Neural cell (in vitro differentiated cells): ENCODE measurements at regions not wholly inside any gene's neighbourhood (a gene's known extent, or its start where the extent isn't known, plus 50 kb on each side); places are given as distances from the start of the nearest gene placed in this dataset.
A peak's percentile ranks its signal among the peaks of the same experiment; 100 is the strongest.

ENCODE experiments used
- H2AFZ ChIP-seq: fragments of 200-600, 300-800 bp; sonication (generic), shearing (Covaris generic); 2 replicates; pipeline ENCODE4 v1.6.0; 2014; ENCODE audit warnings: low read depth, mild to moderate bottlenecking, antibody characterized with exemption, low read length, moderate library complexity
- H3F3A ChIP-seq: fragments of 200-600 bp; shearing (Covaris generic); 2 replicates; pipeline ENCODE4 v1.6.1; 2016; ENCODE audit warnings: mild to moderate bottlenecking, moderate library complexity, mixed read lengths, antibody characterized with exemption, low read length; ENCODE audit not compliant: insufficient read depth, poor library complexity, severe bottlenecking
- H3K27ac ChIP-seq: fragments of 200-600, 300-800 bp; sonication (generic), shearing (Covaris generic); 2 replicates; pipeline ENCODE4 v1.5.1; 2014; ENCODE audit warnings: mild to moderate bottlenecking, low read length, moderate library complexity
- H3K27me3 ChIP-seq: fragments of 300-800, 200-600 bp; sonication (generic), shearing (Covaris generic); 2 replicates; pipeline ENCODE4 v1.6.0; 2014; ENCODE audit warnings: mild to moderate bottlenecking, low read depth, low read length, moderate library complexity; ENCODE audit not compliant: insufficient read depth
- H3K36me3 ChIP-seq: fragments of 300-800, 200-600 bp; sonication (generic), shearing (Covaris generic); 2 replicates; pipeline ENCODE4 v1.5.1; 2014; ENCODE audit warnings: mild to moderate bottlenecking, antibody characterized with exemption, low read length, moderate library complexity; ENCODE audit not compliant: insufficient read depth
- H3K4me2 ChIP-seq: fragments of 300-800, 200-600 bp; sonication (generic), shearing (Covaris generic); 2 replicates; pipeline ENCODE4 v1.6.0; 2014; ENCODE audit warnings: mild to moderate bottlenecking, low read length
- H3K4me3 ChIP-seq: fragments of 300-800, 200-600 bp; sonication (generic), shearing (Covaris generic); 2 replicates; pipeline ENCODE4 v1.5.1; 2014; ENCODE audit warnings: mild to moderate bottlenecking, low read length, moderate library complexity
- H3K79me2 ChIP-seq: fragments of 200-600 bp; shearing (Covaris generic); replicated peaks from 2 replicates; pipeline ENCODE4 v1.6.0; 2014; ENCODE audit warnings: mild to moderate bottlenecking, low read length, moderate library complexity; ENCODE audit not compliant: insufficient read depth
- H3K9ac ChIP-seq: fragments of 300-800, 200-600 bp; sonication (generic), shearing (Covaris generic); 2 replicates; pipeline ENCODE4 v1.6.1; 2016; ENCODE audit warnings: mild to moderate bottlenecking, low read length, mixed read lengths
- H3K9me2 ChIP-seq: fragments of 200-600 bp; shearing (Covaris generic); 2 replicates; pipeline ENCODE4 v1.6.1; 2016; ENCODE audit warnings: mild to moderate bottlenecking, low read length, mixed read lengths; ENCODE audit not compliant: insufficient read depth
- H3K9me3 ChIP-seq: fragments of 200-600, 300-800 bp; sonication (generic), shearing (Covaris generic); 2 replicates; pipeline ENCODE4 v1.6.1; 2016; ENCODE audit warnings: mild to moderate bottlenecking, mixed run types, low read length, moderate library complexity, mixed read lengths
- H4K20me1 ChIP-seq: fragments of 200-600 bp; shearing (Covaris generic); 2 replicates; pipeline ENCODE4 v1.6.1; 2016; ENCODE audit warnings: mild to moderate bottlenecking, mixed run types; ENCODE audit not compliant: insufficient read depth
- EP300 ChIP-seq: fragments of 450-650 bp; conservative IDR thresholded peaks from 2 replicates; pipeline ENCODE4 v1.6.1; 2014; ENCODE audit warnings: antibody characterized with exemption, mild to moderate bottlenecking, moderate library complexity; ENCODE audit not compliant: poor library complexity, severe bottlenecking
- EZH2 ChIP-seq: fragments of 200-600, 300-800 bp; shearing (Covaris generic), sonication (generic); IDR thresholded peaks from 2 replicates; pipeline ENCODE4 v1.6.1; 2014; ENCODE audit warnings: antibody characterized with exemption, low read length, borderline replicate concordance, mild to moderate bottlenecking; ENCODE audit not compliant: insufficient read depth, poor library complexity, severe bottlenecking
- MXI1 ChIP-seq: fragments of 450-650 bp; conservative IDR thresholded peaks from 2 replicates; pipeline ENCODE4 v1.6.1; 2014; ENCODE audit warnings: antibody characterized with exemption, mild to moderate bottlenecking; ENCODE audit not compliant: poor library complexity, severe bottlenecking
- POLR2AphosphoS5 ChIP-seq: IDR thresholded peaks from 2 replicates; pipeline ENCODE4 v1.6.1; 2012
- RAD21 ChIP-seq: fragments of 450-650 bp; conservative IDR thresholded peaks from 2 replicates; pipeline ENCODE4 v1.6.1; 2014; ENCODE audit warnings: antibody characterized with exemption, mild to moderate bottlenecking, moderate library complexity
- SMC3 ChIP-seq: fragments of 450-650 bp; conservative IDR thresholded peaks from 2 replicates; pipeline ENCODE4 v1.6.1; 2014; ENCODE audit warnings: antibody characterized with exemption, mild to moderate bottlenecking, moderate library complexity; ENCODE audit not compliant: poor library complexity
- TAF1 ChIP-seq: IDR thresholded peaks from 2 replicates; pipeline ENCODE4 v1.6.1; 2012; ENCODE audit warnings: low read depth
- TF ChIP-seq, protein P1 (sequence below): fragments of 450-650 bp; IDR thresholded peaks from 2 replicates; pipeline ENCODE4 v1.5.1; 2014; ENCODE audit warnings: antibody characterized with exemption, mild to moderate bottlenecking, moderate library complexity; ENCODE audit not compliant: poor library complexity, severe bottlenecking
- TF ChIP-seq, protein P2 (sequence below): IDR thresholded peaks from 2 replicates; pipeline ENCODE4 v1.6.1; 2012; ENCODE audit warnings: borderline replicate concordance

GRCh38 chr5:155103146-155103545 is 89.6 kb downstream of the KIF4B start:
- H3K9me3 ChIP-seq: no peaks in the 10 kb centered on the region
- no peak overlapping the region for H2AFZ ChIP-seq
- no peaks in the 10 kb centered on the region for H3K9me2 ChIP-seq
- H3K36me3 ChIP-seq: no peaks in the 10 kb centered on the region
- H3K27me3 ChIP-seq: no peaks in the 10 kb centered on the region
- peak overlapping the region; percentile 21 for H3K4me3 ChIP-seq
- peak overlapping the region; percentile 10 for H3K27ac ChIP-seq
- no peak overlapping the region for H3K9ac ChIP-seq
- TF ChIP-seq MXI1 (no peak), POLR2AphosphoS5 (peak; percentile 35), EP300 (peak; percentile 58), EZH2 (no peak), RAD21 (no peak)
- TF ChIP-seq, protein P1, sequence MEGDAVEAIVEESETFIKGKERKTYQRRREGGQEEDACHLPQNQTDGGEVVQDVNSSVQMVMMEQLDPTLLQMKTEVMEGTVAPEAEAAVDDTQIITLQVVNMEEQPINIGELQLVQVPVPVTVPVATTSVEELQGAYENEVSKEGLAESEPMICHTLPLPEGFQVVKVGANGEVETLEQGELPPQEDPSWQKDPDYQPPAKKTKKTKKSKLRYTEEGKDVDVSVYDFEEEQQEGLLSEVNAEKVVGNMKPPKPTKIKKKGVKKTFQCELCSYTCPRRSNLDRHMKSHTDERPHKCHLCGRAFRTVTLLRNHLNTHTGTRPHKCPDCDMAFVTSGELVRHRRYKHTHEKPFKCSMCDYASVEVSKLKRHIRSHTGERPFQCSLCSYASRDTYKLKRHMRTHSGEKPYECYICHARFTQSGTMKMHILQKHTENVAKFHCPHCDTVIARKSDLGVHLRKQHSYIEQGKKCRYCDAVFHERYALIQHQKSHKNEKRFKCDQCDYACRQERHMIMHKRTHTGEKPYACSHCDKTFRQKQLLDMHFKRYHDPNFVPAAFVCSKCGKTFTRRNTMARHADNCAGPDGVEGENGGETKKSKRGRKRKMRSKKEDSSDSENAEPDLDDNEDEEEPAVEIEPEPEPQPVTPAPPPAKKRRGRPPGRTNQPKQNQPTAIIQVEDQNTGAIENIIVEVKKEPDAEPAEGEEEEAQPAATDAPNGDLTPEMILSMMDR: no peak
- TF ChIP-seq, protein P2, sequence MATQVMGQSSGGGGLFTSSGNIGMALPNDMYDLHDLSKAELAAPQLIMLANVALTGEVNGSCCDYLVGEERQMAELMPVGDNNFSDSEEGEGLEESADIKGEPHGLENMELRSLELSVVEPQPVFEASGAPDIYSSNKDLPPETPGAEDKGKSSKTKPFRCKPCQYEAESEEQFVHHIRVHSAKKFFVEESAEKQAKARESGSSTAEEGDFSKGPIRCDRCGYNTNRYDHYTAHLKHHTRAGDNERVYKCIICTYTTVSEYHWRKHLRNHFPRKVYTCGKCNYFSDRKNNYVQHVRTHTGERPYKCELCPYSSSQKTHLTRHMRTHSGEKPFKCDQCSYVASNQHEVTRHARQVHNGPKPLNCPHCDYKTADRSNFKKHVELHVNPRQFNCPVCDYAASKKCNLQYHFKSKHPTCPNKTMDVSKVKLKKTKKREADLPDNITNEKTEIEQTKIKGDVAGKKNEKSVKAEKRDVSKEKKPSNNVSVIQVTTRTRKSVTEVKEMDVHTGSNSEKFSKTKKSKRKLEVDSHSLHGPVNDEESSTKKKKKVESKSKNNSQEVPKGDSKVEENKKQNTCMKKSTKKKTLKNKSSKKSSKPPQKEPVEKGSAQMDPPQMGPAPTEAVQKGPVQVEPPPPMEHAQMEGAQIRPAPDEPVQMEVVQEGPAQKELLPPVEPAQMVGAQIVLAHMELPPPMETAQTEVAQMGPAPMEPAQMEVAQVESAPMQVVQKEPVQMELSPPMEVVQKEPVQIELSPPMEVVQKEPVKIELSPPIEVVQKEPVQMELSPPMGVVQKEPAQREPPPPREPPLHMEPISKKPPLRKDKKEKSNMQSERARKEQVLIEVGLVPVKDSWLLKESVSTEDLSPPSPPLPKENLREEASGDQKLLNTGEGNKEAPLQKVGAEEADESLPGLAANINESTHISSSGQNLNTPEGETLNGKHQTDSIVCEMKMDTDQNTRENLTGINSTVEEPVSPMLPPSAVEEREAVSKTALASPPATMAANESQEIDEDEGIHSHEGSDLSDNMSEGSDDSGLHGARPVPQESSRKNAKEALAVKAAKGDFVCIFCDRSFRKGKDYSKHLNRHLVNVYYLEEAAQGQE: no peak
- no peaks in the 10 kb centered on the region for H4K20me1 ChIP-seq
- no peaks in the 10 kb centered on the region for H3K79me2 ChIP-seq
- no peaks in the 10 kb centered on the region for H3F3A ChIP-seq
- H3K4me2 ChIP-seq: no peak overlapping the region

DNA sequence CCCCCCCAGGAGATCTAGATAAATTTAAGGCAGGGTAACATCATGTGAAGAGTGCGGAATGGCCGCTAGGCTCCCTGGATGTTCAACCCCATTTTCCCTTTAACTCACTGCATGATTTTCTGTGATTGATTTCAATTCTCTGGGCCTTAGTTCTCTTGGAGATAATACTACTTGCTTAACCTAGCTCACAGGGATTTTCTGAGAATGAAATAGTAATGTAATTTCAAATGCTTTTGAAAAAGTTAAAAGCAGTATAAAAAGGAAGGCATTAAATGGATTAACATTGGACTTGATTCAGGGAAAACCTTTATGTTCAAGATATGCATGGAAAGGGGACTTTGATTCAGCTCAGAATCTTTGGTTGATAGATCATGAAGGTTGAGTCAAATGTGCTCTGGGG is 90.9 kb downstream of the KIF4B start:
- H3K27ac ChIP-seq: no peak overlapping the region
- no peaks in the 10 kb centered on the region for H3F3A ChIP-seq
- no peaks in the 10 kb centered on the region for H3K27me3 ChIP-seq
- H3K9me3 ChIP-seq: no peaks in the 10 kb centered on the region
- no peak for TF ChIP-seq RAD21
- no peak for TF ChIP-seq MXI1
- TF ChIP-seq, protein P1: no peak
- TF ChIP-seq, protein P2: no peak
- no peak for TF ChIP-seq POLR2AphosphoS5
- TF ChIP-seq TAF1: no peak
- TF ChIP-seq EP300: no peak
- no peak for TF ChIP-seq EZH2
- TF ChIP-seq SMC3: no peak
- H3K4me2 ChIP-seq: no peak overlapping the region
- H3K9ac ChIP-seq: no peak overlapping the region
- H4K20me1 ChIP-seq: no peaks in the 10 kb centered on the region
- H3K9me2 ChIP-seq: no peaks in the 10 kb centered on the region
- H3K36me3 ChIP-seq: no peaks in the 10 kb centered on the region
- H3K4me3 ChIP-seq: no peak overlapping the region
- no peaks in the 10 kb centered on the region for H3K79me2 ChIP-seq
- H2AFZ ChIP-seq: no peak overlapping the region
